ENCODE measurements at regions not wholly inside any gene's neighbourhood (a gene's known extent, or its start where the extent isn't known, plus 50 kb on each side); places are given as distances from the start of the nearest gene placed in this dataset.

- no peak for DNase-seq (ENCODE audit: low read depth)
Measured at GRCh38 chr10:36634916-36635315, 490.5 kb upstream of the ANKRD30A start.

- no peak for DNase-seq (ENCODE audit: low read depth)
Measured at GRCh38 chr10:36630267-36630666, 495.1 kb upstream of the ANKRD30A start.

DNA sequence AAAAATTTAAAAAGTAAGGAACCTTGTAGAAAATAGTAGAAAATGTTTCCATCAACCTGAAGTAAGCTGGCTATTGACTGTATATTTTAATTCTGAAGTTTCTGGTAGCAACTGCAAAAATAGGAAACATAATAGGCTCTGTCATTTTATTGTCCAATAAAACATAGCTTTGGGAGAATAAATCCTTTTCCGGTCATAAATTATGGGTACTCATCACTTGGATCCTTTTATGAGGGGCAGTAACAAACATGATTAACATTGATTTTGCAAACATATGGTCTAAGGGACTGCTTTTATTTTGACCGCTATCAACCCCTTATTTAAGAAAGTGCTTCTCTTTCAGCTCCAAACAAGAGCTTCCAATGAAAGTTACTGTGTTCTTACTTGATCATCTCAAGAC is 495.9 kb upstream of the ANKRD30A start:
- DNase-seq (ENCODE audit: low read depth), result no peak

- no peak for DNase-seq (ENCODE audit: low read depth)
Measured at GRCh38 chr10:36624551-36625100, 500.8 kb upstream of the ANKRD30A start.

DNA sequence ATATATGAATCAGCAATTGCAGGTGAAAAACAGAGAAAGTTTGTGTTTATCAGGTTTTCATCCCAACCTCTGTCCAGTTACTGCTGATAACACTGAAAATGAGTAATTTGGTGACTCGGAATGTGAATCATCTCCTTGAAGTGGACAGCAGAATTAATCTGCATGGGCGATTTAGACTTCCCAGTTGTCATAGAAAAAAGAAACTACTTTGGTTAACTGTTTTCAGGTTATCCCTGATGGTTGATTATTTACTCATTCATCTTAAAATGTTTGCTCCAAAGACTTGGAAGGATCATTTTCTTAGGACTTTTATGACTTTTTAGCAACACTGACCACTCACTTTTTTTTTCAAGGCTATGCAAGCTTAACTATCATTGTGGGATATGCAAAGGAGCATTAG is 504.1 kb upstream of the ANKRD30A start:
- no peak for DNase-seq (ENCODE audit: low read depth)

DNA sequence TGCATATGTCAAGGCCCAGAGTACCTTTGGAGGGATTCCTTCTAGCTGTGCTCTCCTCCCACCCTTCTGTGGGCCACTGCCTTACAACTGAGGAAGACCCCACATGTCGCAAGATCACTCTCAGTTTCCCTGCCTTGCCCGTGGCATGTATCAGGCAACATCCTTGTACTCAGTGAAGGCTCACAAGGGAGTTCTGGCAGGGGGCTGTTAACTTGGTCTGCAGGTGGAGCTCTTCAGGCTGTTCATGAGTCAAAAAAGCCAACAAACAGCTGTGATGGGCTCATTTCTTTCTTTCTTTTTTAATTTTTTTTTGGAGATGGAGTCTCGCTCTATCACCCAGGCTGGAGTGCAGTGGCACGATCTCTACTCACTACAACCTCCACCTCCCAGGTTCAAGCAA is 513.0 kb upstream of the ANKRD30A start:
- no peak for DNase-seq (ENCODE audit: low read depth)

- DNase-seq (ENCODE audit: low read depth), result no peak
Measured at GRCh38 chr10:36608866-36609265, 516.5 kb upstream of the ANKRD30A start.

DNA sequence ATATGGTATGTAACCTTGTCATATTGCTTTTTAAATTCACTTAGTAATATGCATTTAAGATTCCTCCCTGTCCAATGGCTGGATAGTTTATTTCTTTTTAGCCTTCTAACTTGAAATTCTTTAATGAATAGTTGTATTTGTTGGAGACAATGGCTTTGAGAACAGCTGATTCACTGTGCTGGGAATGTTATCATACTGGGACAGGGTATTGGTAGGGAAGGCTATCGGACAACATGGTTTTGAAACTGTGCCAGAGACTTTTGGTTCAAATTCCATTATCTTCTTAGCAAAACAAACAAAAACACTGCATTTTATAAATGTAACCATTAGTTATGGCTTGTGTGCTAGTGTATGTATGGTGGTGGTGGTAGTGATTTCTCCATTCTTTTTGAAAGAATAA is 517.1 kb upstream of the ANKRD30A start:
- DNase-seq (ENCODE audit: low read depth), result no peak

- DNase-seq (ENCODE audit: low read depth), result no peak
Measured at GRCh38 chr10:36606234-36606839, 519.1 kb upstream of the ANKRD30A start.

DNA sequence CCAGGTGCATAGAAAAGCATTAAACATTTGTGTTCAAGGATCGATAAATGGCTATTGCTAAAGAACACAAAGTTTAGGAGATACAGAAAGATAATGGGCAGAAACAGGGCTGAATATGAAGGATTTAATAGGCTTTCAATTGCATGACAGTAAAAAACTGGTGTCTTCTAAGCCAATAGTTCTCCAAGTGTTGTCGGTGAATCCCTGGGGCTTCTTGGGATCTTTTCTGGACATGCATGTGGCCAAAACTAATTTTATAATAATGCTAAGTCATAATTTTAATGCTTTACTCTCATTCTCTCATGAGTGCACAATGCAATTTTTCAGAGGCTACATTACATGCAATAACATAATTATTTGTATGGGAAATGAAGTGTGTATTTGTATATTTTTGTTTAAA is 521.1 kb upstream of the ANKRD30A start:
- no peak for DNase-seq (ENCODE audit: low read depth)

DNA sequence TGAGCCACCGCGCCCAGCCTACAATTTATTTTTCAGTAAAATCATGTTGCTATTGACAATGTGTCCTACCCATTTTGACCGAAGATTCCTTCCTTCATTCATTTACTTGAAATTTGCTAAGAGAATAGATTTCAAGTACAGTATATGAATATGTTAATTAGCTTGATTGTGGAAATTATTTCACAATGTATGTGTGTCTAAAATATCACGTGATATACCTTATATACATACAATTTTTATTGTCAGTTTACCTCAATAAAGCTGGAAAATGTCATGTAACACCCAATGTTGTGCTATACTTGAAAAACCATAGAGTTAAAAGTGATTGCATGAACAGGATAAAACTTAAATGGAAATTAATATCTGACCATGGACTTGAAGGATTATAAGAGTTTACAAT is 521.7 kb upstream of the ANKRD30A start:
- no peak for DNase-seq (ENCODE audit: low read depth)

- DNase-seq (ENCODE audit: low read depth), result no peak
Measured at GRCh38 chr10:36602374-36602773, 523.0 kb upstream of the ANKRD30A start.

DNA sequence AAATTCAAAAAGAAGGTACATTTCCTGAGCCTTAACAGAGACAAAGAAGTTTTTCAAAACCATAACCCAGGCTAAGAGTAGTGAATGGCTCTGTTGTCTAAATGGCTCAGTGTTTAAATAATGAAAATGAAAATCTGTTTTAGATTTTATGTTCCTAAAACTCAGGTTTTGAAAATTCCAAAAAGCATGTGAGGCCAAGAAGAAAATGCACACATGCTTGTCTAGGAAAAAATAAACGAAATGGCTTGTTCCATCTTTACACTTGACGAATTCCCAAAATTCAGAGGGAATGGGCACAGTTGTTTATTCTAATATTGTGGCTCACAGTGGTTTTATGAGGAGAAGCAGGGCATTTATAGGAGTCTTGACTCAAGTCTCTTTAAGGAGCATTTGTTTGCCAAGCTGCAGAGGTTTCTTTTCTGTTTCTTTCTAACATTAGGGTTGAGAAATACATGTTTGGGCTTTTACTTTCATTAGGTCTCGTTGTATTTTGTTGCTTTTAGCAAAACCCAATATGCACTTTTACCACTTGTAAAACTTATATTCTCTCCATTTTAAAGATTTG is 527.6 kb upstream of the ANKRD30A start:
- DNase-seq (ENCODE audit: low read depth), result no peak

DNA sequence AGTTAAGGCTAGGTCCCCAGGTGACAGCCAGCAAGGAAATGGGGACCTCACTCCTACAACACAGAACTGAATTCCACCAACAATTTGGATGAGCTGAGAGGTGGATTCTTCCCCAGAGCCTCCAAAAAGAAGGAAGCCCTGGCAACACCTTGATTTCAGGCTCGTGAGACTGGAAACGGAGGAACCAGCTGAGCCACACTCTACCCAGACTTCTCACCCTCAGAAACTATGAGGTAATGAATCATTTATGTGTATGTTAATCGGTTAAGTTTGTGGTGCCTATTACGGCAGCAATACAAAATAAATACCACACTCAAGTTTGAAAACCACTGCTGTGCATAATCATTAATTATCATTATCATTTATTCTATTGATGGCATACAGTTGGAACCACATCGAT is 532.4 kb upstream of the ANKRD30A start:
- no peak for DNase-seq (ENCODE audit: low read depth)

- DNase-seq (ENCODE audit: low read depth), result no peak
Measured at GRCh38 chr10:36591436-36591835, 534.0 kb upstream of the ANKRD30A start.

DNA sequence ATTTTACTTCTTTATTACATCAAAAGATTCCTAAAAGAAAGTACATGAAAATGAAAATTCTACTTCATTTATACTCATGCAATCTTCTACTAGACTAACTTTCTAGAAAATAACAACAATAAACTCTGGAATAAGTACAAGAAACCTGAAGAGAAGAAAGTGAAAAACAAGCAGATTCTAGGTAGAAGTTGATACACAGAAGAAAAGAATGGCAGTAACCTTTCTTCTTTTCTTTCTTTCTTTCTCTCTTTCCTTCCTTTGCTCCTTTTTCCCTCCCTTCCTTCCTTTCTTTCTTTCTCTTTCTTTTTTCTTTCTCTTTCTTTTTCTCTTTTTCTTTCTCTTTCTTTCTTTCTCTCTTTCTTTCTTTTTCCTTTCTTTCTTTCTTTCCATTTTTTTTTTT is 541.7 kb upstream of the ANKRD30A start:
- DNase-seq (ENCODE audit: low read depth), result no peak

DNA sequence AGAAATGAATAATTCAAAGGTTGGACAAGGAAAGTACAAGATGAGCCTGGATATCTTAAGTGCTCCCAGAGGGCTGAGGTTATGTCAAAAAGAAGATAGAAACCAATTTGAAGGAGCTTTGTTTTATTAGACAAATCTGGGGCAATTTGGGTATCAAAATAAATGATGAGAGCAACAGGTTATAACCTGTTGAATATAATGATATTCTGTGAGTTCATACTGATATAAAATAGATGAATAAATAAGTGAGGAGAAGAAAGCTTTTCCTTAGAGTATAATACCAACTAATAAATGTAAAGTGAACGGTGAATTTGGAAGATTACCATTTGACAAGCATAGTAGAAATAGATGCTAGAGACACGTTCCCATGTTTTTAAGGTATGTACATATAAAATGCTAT is 544.2 kb upstream of the ANKRD30A start:
- DNase-seq (ENCODE audit: low read depth), result no peak

DNA sequence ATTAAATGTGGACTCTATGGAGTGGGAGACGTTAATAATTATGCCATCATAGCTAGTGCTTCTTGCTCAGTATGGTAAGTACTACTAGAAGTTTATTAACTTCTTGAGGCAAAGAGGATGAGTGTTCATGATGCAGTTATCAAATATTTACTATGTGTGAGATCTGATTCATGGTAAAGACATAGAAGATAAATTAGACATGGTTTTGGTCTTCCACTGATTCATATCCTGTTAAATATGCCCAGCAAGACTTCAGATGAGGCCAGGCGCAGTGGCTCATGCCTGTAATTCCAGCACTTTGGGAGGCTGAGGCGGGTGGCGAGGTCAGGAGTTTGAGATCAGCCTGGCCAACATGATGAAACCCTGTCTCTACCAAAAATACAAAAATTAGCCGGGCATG is 547.1 kb upstream of the ANKRD30A start:
- DNase-seq (ENCODE audit: low read depth), result no peak

DNA sequence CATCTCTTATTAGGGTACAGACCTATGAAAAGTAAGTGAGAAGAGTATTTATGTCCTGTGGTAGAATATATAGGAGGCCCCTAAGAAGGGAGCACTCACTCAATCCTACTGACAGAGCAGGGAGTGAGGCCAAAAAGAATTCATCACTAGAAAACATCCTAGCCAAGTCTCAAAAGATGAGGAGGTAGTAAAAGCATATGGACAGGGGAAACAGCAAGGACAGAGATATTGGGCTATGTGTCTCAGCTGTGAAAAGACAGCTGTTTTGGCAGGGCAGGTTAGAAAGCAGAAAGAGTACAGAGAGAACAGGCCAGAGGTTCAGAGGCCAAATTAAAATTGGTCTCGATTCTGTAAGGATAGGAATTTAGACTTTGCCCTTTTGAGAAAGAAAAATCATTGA is 548.3 kb upstream of the ANKRD30A start:
- no peak for DNase-seq (ENCODE audit: low read depth)

DNA sequence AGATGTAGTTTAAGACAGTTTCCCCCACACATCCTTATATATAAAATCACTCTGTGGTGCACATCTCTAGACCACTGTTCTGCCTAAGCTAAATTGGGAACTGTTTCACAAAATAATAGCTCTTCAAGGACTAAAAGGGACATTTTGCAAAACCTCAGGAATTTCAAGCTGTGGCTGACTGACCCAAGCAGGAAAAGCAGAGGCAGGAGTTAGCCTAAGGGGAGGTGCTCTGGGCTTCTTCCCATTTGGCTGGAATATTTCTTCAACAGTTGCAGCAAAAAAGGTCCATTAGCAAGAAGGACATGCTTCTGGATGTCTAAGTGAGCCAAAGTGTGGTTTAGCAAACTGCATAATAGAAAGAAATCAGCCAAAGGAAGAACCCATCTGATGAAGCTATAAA is 551.2 kb upstream of the ANKRD30A start:
- no peak for DNase-seq (ENCODE audit: low read depth)

DNA sequence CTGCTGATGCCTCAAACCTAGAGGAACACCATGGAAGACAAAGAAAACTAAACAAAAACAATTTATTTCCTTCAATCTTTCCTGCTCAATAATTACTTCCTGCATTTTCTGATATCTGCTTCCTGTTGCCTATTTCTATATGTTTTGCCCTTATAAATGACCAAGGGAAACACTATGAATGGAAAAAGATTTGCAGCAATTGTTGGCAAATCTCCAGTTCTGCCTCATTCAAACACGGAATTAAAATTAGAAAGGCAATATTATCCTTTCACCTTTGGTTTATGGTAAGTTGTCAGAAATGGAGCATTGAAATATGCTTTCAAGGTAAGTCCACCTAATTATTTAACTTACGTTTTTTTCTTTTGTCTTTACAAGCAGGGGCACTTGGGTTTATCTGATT is 552.2 kb upstream of the ANKRD30A start:
- DNase-seq (ENCODE audit: low read depth), result no peak

DNA sequence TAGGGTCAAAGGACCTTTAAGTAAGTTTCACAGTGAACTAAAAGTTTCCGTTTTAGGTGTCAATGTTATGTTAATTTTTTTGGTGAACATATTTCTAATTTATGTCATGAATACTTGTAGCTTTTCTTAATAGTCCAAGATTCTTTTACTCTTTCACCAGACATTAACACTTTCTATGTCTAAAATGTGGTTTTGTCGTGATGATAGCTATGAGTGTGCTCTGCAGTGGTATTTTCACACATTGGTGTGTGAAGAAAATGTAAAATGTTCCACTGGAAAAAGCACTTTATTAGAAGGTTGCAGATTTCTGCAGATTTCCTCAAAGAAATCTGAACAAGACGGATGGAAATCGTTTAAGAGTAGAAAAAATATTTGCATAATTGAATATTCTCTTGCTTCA is 561.0 kb upstream of the ANKRD30A start:
- no peak for DNase-seq (ENCODE audit: low read depth)

DNA sequence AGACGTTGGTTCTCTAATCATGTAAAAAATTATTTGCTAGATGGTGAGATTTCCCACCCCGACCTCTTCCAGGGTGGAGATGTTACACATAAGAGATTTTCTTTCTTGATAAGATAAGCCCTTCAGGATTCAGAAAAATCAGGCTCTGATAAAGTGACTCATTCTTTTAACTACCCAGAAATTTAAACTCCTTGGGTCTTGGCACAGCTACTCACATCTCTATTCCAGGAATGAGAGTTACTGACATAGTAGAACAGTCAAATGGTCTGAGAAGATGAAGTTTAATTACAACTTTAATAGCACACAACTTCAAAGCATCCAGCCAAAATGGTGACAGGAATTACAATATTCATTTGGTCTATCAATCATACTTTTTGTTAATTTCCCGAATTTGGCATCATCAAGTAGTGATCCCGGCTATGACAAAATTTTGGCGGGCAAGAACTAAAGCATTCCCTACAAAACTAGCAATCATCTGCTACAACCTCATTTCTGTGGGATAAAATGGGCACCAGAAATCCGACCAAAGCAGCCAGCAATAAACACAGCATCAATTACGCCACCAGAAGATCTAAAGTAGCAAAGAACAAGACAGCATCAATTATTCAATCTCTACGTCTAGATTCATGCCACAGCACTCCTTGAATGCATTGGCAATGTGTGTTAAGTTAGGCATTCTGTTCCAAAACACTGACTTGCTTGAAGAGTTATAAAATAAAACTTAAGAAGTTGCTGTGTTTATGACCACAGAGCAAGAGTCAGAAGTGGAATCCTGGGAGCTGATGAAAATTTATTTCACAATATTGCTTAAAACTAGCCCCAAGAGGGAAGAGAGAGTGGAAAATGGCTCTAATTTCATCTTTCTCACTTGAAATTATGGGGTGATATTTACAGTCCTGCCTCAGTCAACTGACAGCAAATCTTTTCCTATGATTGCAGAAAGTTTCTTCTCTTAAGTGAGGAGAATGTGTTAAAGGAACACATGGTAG is 565.7 kb upstream of the ANKRD30A start:
- no peak for DNase-seq (ENCODE audit: low read depth)

Measured in stimulated activated CD8-positive, alpha-beta memory T cell treated with anti-CD3 and anti-CD28 coated beads, Interleukin-12 subunit alpha, Interleukin-12 subunit beta, amount 100 ng/mL, for 1 hour (primary cell).